CD14-positive monocyte (primary cell): ENCODE measurements at regions not wholly inside any gene's neighbourhood (a gene's known extent, or its start where the extent isn't known, plus 50 kb on each side); places are given as distances from the start of the nearest gene placed in this dataset.
A peak's percentile ranks its signal among the peaks of the same experiment; 100 is the strongest.
"Not testable (repeated sequence)": the region's sequence is repeated elsewhere in the genome, so short reads cannot be mapped to it uniquely, and the experiment has no call there.

Source experiments
- DNase-seq, 3 donors: peaks; one replicate each; pipeline ENCODE4 v3.0.0-alpha.2; 2011 to 2022
- H2AFZ ChIP-seq: 2 replicates; pipeline ENCODE4 v1.6.0; 2012; ENCODE audit warnings: mild to moderate bottlenecking, low read depth, low read length, inconsistent platforms; ENCODE audit not compliant: insufficient read depth, poor library complexity, severe bottlenecking
- H3K27ac ChIP-seq, 2 donors: 1 replicate in 1 of 2; 2 replicates in 1 of 2; pipeline ENCODE4 v1.5.1; 2012 to 2013; ENCODE audit warnings: low read length in 2 of 2, control low read depth in 1 of 2, inconsistent platforms in 1 of 2, low read depth in 1 of 2, mild to moderate bottlenecking in 1 of 2
- H3K27me3 ChIP-seq, 2 donors: one replicate each; pipeline versions ENCODE4 v1.6.0 to v1.6.1; 2011 to 2013; ENCODE audit warnings: low read length in 2 of 2; ENCODE audit not compliant: control insufficient read depth in 2 of 2, insufficient read depth in 2 of 2
- H3K36me3 ChIP-seq, 2 donors: replicated peaks in 1 of 2; 1 replicate in 1 of 2; 2 replicates in 1 of 2; pipeline versions ENCODE4 v1.5.1 to v1.6.1; 2012 to 2013; ENCODE audit warnings: low read length in 2 of 2, control low read depth in 1 of 2, inconsistent platforms in 1 of 2, mild to moderate bottlenecking in 1 of 2; ENCODE audit not compliant: insufficient read depth in 2 of 2, control insufficient read depth in 1 of 2
- H3K4me1 ChIP-seq, 2 donors: 1 replicate in 1 of 2; 2 replicates in 1 of 2; pipeline versions ENCODE4 v1.5.1 to v1.6.1; 2012 to 2013; ENCODE audit warnings: low read length in 2 of 2, control low read depth in 1 of 2, inconsistent platforms in 1 of 2, mild to moderate bottlenecking in 1 of 2, moderate library complexity in 1 of 2; ENCODE audit not compliant: insufficient read depth in 2 of 2, control insufficient read depth in 1 of 2
- H3K4me2 ChIP-seq: replicated peaks from 2 replicates; pipeline ENCODE3; 2012; ENCODE audit warnings: low read length, moderate library complexity, mild to moderate bottlenecking; ENCODE audit not compliant: poor library complexity, severe bottlenecking; ENCODE audit errors: extremely low read depth
- H3K4me3 ChIP-seq, 3 experiments: fragments of 200-600 bp in 1 of 3; sonication (generic) in 1 of 3; replicated peaks in 1 of 3; 1 replicate in 2 of 3; 2 replicates in 1 of 3; pipeline ENCODE4 v1.5.1; 2011 to 2013; ENCODE audit warnings: low read length in 3 of 3, mild to moderate bottlenecking in 3 of 3, control low read depth in 2 of 3, low read depth in 2 of 3, inconsistent platforms in 1 of 3, moderate library complexity in 1 of 3
- H3K79me2 ChIP-seq: 2 replicates; pipeline ENCODE4 v1.6.0; 2012; ENCODE audit warnings: mild to moderate bottlenecking, control low read depth, inconsistent platforms, low read length, moderate library complexity; ENCODE audit not compliant: insufficient read depth
- H3K9ac ChIP-seq: 2 replicates; pipeline ENCODE4 v1.6.0; 2017; ENCODE audit warnings: low read length, mild to moderate bottlenecking; ENCODE audit not compliant: insufficient read depth, poor library complexity, severe bottlenecking
- H3K9me3 ChIP-seq, 2 donors: replicated peaks in 1 of 2; 1 replicate in 1 of 2; 2 replicates in 1 of 2; pipeline versions ENCODE4 v1.5.1 to v1.6.1; 2012 to 2013; ENCODE audit warnings: low read length in 2 of 2, control low read depth in 1 of 2; ENCODE audit not compliant: control insufficient read depth in 1 of 2, insufficient read depth in 1 of 2
- H4K20me1 ChIP-seq: 2 replicates; pipeline ENCODE4 v1.6.0; 2012; ENCODE audit warnings: mild to moderate bottlenecking, low read length, control low read depth, moderate library complexity; ENCODE audit not compliant: insufficient read depth
- H3K27ac Mint-ChIP-seq, 7 donors: one replicate each; pipeline ENCODE4 v1.8.0; 2020; ENCODE audit warnings: mild to moderate bottlenecking in 7 of 7, mixed read lengths in 7 of 7, moderate library complexity in 6 of 7, inconsistent platforms in 2 of 7
- H3K27me3 Mint-ChIP-seq, 3 donors: one replicate each; pipeline ENCODE4 v1.8.0; 2021 to 2022; ENCODE audit warnings: low read depth in 3 of 3, mild to moderate bottlenecking in 3 of 3, mixed read lengths in 3 of 3, moderate library complexity in 3 of 3, inconsistent platforms in 1 of 3
- H3K36me3 Mint-ChIP-seq, 2 donors: one replicate each; pipeline ENCODE4 v1.8.0; 2020; ENCODE audit warnings: mixed read lengths in 2 of 2, inconsistent platforms in 1 of 2, mild to moderate bottlenecking in 1 of 2
- H3K4me1 Mint-ChIP-seq: one replicate; pipeline ENCODE4 v1.8.0; 2020; ENCODE audit warnings: mild to moderate bottlenecking, mixed read lengths
- H3K4me3 Mint-ChIP-seq, 2 donors: one replicate each; pipeline ENCODE4 v1.8.0; 2020; ENCODE audit warnings: mild to moderate bottlenecking in 2 of 2, mixed read lengths in 2 of 2, moderate library complexity in 1 of 2
- H3K9me3 Mint-ChIP-seq, 7 donors: one replicate each; pipeline ENCODE4 v1.8.0; 2020 to 2022; ENCODE audit warnings: mixed read lengths in 7 of 7, mild to moderate bottlenecking in 6 of 7, moderate library complexity in 6 of 7, inconsistent platforms in 2 of 7
- WGBS: methylation state at CpG from one replicate; pipeline ENCODE4 v1.1.5; 2013; ENCODE audit warnings: missing lambda C conversion rate; ENCODE audit not compliant: insufficient coverage; 5-methylcytosine and 5-hydroxymethylcytosine counted together
- intact Hi-C, 2 donors: fragments of 100-400 bp; cut with micrococcal nuclease; formaldehyde crosslinking; loops; one replicate each; pipeline versions ENCODE4 v1.15.0 to v1.15.1; 2023

DNA sequence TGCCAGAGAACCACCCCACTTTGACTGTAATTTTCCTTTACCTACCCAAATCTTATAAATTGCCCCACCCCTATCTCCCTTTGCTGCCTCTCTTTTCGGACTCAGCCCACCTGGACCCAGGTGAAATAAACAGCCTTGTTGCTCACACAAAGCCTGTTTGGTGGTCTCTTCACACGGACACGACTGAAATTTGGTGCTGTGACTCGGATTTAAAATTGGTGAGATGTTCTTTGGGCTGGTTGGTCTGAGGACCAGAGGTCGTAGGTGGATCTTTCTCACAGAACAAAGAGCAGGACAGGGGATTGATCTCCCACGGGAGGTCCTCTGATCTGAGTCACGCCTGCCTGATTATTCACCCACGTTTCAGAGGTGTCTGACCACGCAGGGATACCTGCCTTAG, 328.6 kb upstream of the KCNMB2 start:
- H3K36me3 ChIP-seq, H4K20me1 ChIP-seq, H3K79me2 ChIP-seq, H3K9me3 ChIP-seq, H3K4me2 ChIP-seq, H3K36me3 Mint-ChIP-seq, H3K27ac ChIP-seq, H3K4me3 ChIP-seq, H3K4me1 ChIP-seq, H3K4me3 Mint-ChIP-seq, H3K4me1 Mint-ChIP-seq, DNase-seq, H3K9ac ChIP-seq, intact Hi-C loops, H3K9me3 Mint-ChIP-seq, H3K27me3 Mint-ChIP-seq, H3K27me3 ChIP-seq, H2AFZ ChIP-seq: not testable (repeated sequence)
- H3K27ac Mint-ChIP-seq, result peak overlapping the region in 1 of 7 donors; percentile 54
- 93% methylated on average over 9 of the region's 9 CpGs for WGBS

DNA sequence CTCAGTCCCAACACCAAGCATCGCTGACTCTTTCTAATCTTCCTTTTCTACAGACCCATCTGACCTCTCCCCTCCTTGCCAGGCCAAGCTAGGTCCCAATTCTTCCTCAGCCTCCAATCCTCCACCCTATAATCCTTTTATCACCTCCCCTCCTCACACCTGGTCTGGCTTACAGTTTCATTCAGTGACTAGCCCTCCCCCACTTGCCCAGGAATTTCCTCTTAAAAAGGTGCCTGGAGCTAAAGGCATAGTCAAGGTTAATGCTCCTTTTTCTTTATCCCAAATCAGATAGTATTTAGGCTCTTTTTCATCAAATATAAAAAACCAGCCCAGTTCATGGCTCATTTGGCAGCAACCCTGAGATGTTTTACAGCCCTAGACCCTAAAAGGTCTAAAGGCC, 327.1 kb upstream of the KCNMB2 start:
- H3K27ac Mint-ChIP-seq, H3K9ac ChIP-seq, H3K27me3 ChIP-seq, intact Hi-C loops, H3K27me3 Mint-ChIP-seq, H3K4me1 ChIP-seq, H2AFZ ChIP-seq, H3K36me3 ChIP-seq, DNase-seq, H3K36me3 Mint-ChIP-seq, H3K79me2 ChIP-seq, H4K20me1 ChIP-seq, H3K4me2 ChIP-seq, H3K4me3 ChIP-seq, H3K4me1 Mint-ChIP-seq, H3K4me3 Mint-ChIP-seq, H3K9me3 Mint-ChIP-seq, H3K9me3 ChIP-seq, H3K27ac ChIP-seq: not testable (repeated sequence)
- WGBS, result 94% methylated on average over 1 of the region's 1 CpG

DNA sequence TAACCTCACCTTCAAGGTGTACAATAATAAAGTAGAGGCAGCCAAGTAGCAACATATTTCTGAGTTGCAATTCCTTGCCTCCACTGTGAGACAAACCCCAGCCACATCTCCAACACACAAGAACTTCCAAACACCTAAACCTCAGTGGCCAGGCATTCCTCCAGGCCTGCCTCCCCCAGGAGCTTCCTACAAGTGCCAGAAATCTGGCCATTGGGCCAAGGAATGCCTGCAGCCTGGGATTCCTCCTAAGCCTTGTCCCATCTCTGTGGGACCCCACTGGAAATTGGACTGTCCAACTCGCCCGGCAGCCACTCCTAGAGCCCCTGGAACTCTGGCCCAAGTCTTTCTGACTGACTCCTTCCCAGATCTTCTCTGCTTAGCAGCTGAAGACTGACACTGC, 326.6 kb upstream of the KCNMB2 start:
- H2AFZ ChIP-seq, H3K27ac ChIP-seq, H3K27me3 ChIP-seq, DNase-seq, H3K4me1 Mint-ChIP-seq, H4K20me1 ChIP-seq, H3K36me3 ChIP-seq, H3K9ac ChIP-seq, H3K4me3 ChIP-seq, H3K4me3 Mint-ChIP-seq, H3K4me2 ChIP-seq, H3K9me3 ChIP-seq, H3K4me1 ChIP-seq, H3K36me3 Mint-ChIP-seq, H3K9me3 Mint-ChIP-seq, H3K79me2 ChIP-seq, H3K27me3 Mint-ChIP-seq, intact Hi-C loops: not testable (repeated sequence)
- peak overlapping the region in 1 of 7 donors; percentile 15 for H3K27ac Mint-ChIP-seq
- 94% methylated on average over 2 of the region's 2 CpGs for WGBS

DNA sequence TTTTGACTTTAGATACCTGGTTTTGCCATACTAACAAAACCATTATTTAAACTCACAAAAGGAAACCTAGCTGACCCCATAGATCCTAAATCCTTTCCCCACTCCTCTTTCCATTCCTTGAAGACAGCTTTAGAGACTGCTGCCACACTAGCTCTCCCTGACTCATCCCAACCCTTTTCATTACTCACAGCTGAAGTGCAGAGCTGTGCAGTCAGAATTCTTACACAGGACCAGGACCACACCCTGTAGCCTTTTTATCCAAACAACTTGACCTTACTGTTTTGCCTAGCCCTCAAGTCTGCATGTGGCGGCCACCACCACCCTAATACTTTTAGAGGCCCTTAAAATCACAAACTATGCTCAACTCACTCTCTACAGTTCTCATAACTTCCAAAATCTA, 325.1 kb upstream of the KCNMB2 start:
- H3K4me3 ChIP-seq, H3K9me3 Mint-ChIP-seq, H3K4me2 ChIP-seq, H3K27ac ChIP-seq, H3K79me2 ChIP-seq, H4K20me1 ChIP-seq, H3K36me3 ChIP-seq, H3K27ac Mint-ChIP-seq, H2AFZ ChIP-seq, H3K4me3 Mint-ChIP-seq, H3K4me1 ChIP-seq, DNase-seq, H3K4me1 Mint-ChIP-seq, H3K9ac ChIP-seq, H3K27me3 Mint-ChIP-seq, H3K36me3 Mint-ChIP-seq, H3K9me3 ChIP-seq, intact Hi-C loops, H3K27me3 ChIP-seq: not testable (repeated sequence)
- no CpG with 5 or more reads among the region's 1 CpG for whole genome bisulfite sequencing
